A673 (cell line): ENCODE measurements at regions not wholly inside any gene's neighbourhood (a gene's known extent, or its start where the extent isn't known, plus 50 kb on each side); places are given as distances from the start of the nearest gene placed in this dataset.

Source experiments
- BruUV-seq: library from RNA; stranded (reverse); fragments of 400-500 nt; replicated peaks from 2 replicates; lab custom pipeline; 2021; lab: Mats Ljungman, UMichigan
- CTCF ChIA-PET: fragments of 300-600 bp; sonication (Branson Sonifier 250); formaldehyde crosslinking; loops from one replicate; lab custom pipeline; 2022; ENCODE audit warnings: antibody characterized with exemption; lab: Charles Lee
- POLR2A ChIA-PET: fragments of 300-600 bp; sonication (Branson Sonifier 250); formaldehyde crosslinking; loops from one replicate; lab custom pipeline; 2022; ENCODE audit warnings: antibody characterized with exemption; ENCODE audit not compliant: low non-redundant PET; lab: Charles Lee
- DNase-seq: peaks from one replicate; pipeline ENCODE4 v3.0.0-alpha.2; 2015; ENCODE audit warnings: low spot score
- H3K27ac ChIP-seq: fragments of 200-600 bp; sonication (generic); 2 replicates; pipeline ENCODE4 v1.5.1; 2016; ENCODE audit warnings: mixed run types, low read depth, mild to moderate bottlenecking, mixed read lengths, antibody characterized with exemption, low read length; ENCODE audit not compliant: poor library complexity, severe bottlenecking
- H3K27me3 ChIP-seq: fragments of 200-600 bp; sonication (generic); replicated peaks from 2 replicates; pipeline ENCODE4 v1.6.1; 2017; ENCODE audit warnings: mixed run types, low read depth, mild to moderate bottlenecking, mixed read lengths, antibody characterized with exemption, low read length; ENCODE audit not compliant: insufficient read depth, poor library complexity
- H3K36me3 ChIP-seq: fragments of 200-600 bp; sonication (generic); 2 replicates; pipeline ENCODE4 v1.6.1; 2016; ENCODE audit warnings: mixed run types, mild to moderate bottlenecking, mixed read lengths, antibody characterized with exemption, low read length; ENCODE audit not compliant: insufficient read depth, poor library complexity, severe bottlenecking
- H3K4me1 ChIP-seq: fragments of 200-600 bp; sonication (generic); 2 replicates; pipeline ENCODE4 v1.6.1; 2017; ENCODE audit warnings: mixed run types, mild to moderate bottlenecking, mixed read lengths, antibody characterized with exemption, low read length; ENCODE audit not compliant: insufficient read depth, poor library complexity, severe bottlenecking
- H3K4me3 ChIP-seq: fragments of 200-600 bp; sonication (generic); 2 replicates; pipeline ENCODE4 v1.5.1; 2016; ENCODE audit warnings: low read depth, mixed run types, mild to moderate bottlenecking, mixed read lengths, low read length; ENCODE audit not compliant: poor library complexity, severe bottlenecking
- H3K9me3 ChIP-seq: fragments of 200-600 bp; sonication (generic); 2 replicates; pipeline ENCODE4 v1.6.1; 2016; ENCODE audit warnings: mixed run types, low read depth, mild to moderate bottlenecking, mixed read lengths, antibody characterized with exemption, low read length; ENCODE audit not compliant: poor library complexity, severe bottlenecking
- EZH2 ChIP-seq: fragments of 200-600 bp; sonication (generic); IDR thresholded peaks from 2 replicates; pipeline ENCODE4 v1.6.1; 2017; ENCODE audit warnings: borderline replicate concordance, low read depth, mild to moderate bottlenecking, mixed read lengths, antibody characterized with exemption, low read length; ENCODE audit not compliant: poor library complexity, severe bottlenecking
- intact Hi-C: fragments of 100-400 bp; cut with micrococcal nuclease; formaldehyde crosslinking; loops from one replicate; pipeline ENCODE4 v1.10.0; 2022; ENCODE audit not compliant: unreplicated experiment
- TF ChIP-seq, protein P1 (sequence below): fragments of 300-800, 200-600 bp; sonication (generic); conservative IDR thresholded peaks from 2 replicates; pipeline ENCODE4 v1.5.1; 2017; ENCODE audit warnings: low read depth, mild to moderate bottlenecking, antibody characterized with exemption, low read length, moderate library complexity, mixed read lengths

DNA sequence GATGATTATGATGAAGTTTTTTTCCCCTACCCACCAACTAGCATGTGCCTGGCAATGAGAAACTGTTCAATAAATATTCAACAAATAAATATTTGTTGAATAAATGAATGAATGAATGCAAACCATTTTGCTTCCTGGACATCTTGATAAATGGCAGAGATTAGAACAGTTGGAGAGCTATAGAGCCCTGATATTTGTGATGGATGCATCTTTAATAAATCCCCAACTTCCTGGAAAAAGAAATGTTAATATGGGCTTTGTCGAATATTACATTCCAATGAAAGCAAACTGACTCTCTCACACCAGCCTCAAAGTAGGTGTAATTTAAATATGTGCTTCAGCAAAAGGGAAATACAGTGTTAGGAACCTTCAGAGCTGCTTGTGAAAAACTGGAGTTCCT, 419.7 kb downstream of the MID1IP1 start:
- H3K27ac ChIP-seq, result no peak overlapping the region
- no peaks in the 10 kb centered on the region for H3K4me1 ChIP-seq
- no peaks in the 10 kb centered on the region for H3K36me3 ChIP-seq
- TF ChIP-seq EZH2, result no peak
- TF ChIP-seq, protein P1, sequence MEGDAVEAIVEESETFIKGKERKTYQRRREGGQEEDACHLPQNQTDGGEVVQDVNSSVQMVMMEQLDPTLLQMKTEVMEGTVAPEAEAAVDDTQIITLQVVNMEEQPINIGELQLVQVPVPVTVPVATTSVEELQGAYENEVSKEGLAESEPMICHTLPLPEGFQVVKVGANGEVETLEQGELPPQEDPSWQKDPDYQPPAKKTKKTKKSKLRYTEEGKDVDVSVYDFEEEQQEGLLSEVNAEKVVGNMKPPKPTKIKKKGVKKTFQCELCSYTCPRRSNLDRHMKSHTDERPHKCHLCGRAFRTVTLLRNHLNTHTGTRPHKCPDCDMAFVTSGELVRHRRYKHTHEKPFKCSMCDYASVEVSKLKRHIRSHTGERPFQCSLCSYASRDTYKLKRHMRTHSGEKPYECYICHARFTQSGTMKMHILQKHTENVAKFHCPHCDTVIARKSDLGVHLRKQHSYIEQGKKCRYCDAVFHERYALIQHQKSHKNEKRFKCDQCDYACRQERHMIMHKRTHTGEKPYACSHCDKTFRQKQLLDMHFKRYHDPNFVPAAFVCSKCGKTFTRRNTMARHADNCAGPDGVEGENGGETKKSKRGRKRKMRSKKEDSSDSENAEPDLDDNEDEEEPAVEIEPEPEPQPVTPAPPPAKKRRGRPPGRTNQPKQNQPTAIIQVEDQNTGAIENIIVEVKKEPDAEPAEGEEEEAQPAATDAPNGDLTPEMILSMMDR, result no peak
- no peaks in the 10 kb centered on the region for H3K9me3 ChIP-seq
- POLR2A ChIA-PET, result no interaction called here
- no TSS peak for BruUV-seq
- H3K4me3 ChIP-seq, result no peak overlapping the region
- no peaks in the 10 kb centered on the region for H3K27me3 ChIP-seq
- DNase-seq, result no peak
- CTCF ChIA-PET, result no interaction called here
- intact Hi-C loops, result no loop called here

DNA sequence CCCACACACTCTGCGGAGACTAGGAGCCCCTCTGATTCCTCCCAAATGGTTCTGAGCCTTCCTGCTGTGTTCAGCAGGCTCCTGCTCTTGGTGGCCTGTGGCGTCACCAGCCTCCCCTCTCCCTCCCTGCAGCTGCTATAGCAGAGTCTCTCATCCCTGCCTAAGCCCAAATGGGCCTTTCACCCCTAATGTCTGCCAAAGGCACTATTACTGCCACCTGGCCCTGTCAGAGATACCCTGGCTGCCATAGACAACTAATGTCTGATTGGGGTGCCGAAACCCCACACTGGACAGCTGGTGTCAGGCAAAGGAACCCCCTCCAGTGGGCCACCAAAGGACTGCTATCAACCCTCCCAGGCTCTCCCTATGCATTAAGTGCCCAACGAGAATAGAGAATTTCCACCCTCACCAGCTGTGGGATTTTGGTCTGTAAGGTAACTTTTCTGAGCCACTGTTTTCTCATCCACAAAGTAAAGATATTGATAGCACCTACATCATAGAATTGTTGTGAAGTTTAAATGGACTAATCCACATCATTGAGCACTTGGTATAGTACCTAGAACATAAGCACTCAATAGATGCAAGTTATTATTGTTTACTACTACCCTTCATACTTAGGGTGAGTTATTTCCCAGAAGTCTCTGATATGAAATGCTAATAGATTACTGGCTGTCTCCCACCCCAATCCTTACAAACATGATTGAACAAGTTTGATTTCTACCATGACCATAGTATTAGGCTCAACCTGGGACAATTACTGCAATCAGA, 421.3 kb downstream of the MID1IP1 start:
- DNase-seq, result no peak
- Histone ChIP-seq H3K9me3 (no peaks in the 10 kb centered on the region), H3K27ac (no peak overlapping the region), H3K4me3 (no peak overlapping the region), H3K27me3 (no peaks in the 10 kb centered on the region), H3K4me1 (no peaks in the 10 kb centered on the region), H3K36me3 (no peaks in the 10 kb centered on the region)
- TF ChIP-seq, protein P1, result no peak
- TF ChIP-seq EZH2, result no peak
- CTCF ChIA-PET, result no interaction called here
- intact Hi-C loops, result no loop called here
- POLR2A ChIA-PET, result no interaction called here
- BruUV-seq, result no TSS peak

DNA sequence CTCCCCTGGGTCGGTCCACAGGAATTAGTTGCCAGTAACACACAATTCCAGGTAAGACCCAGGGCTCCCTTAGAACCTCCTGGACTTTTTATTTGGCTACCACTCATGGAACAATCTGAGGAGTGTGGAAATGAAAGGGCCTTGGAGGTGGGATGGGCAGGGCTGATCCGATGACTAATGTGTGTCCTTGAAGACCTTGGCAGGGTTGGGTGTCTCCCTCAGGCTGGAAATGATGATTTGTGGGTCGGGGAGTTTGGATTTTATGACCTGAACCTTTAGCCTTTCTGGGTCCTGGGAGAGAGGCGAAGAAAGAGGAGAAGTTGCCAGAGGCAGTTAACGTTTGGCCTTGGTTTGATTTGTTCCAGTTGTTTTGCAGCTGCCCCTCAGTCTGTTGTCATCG, 425.0 kb downstream of the MID1IP1 start:
- no peaks in the 10 kb centered on the region for H3K27me3 ChIP-seq
- DNase-seq, result no peak
- ChIA-PET CTCF (no interaction called here), POLR2A (no interaction called here)
- no peaks in the 10 kb centered on the region for H3K9me3 ChIP-seq
- H3K4me3 ChIP-seq, result no peak overlapping the region
- no peak overlapping the region for H3K27ac ChIP-seq
- H3K4me1 ChIP-seq, result no peaks in the 10 kb centered on the region
- BruUV-seq, result no TSS peak
- no peak for TF ChIP-seq EZH2
- TF ChIP-seq, protein P1, result no peak
- no peaks in the 10 kb centered on the region for H3K36me3 ChIP-seq
- intact Hi-C loops, result no loop called here
